ENCODE measurements at regions not wholly inside any gene's neighbourhood (a gene's known extent, or its start where the extent isn't known, plus 50 kb on each side); places are given as distances from the start of the nearest gene placed in this dataset.

- no peak for FAIRE-seq
- DNase-seq (ENCODE audit: insufficient read length, low spot score), result no peak
Observed at GRCh38 chr16:74183601-74184360, 112.8 kb upstream of the PSMD7 start.

DNA sequence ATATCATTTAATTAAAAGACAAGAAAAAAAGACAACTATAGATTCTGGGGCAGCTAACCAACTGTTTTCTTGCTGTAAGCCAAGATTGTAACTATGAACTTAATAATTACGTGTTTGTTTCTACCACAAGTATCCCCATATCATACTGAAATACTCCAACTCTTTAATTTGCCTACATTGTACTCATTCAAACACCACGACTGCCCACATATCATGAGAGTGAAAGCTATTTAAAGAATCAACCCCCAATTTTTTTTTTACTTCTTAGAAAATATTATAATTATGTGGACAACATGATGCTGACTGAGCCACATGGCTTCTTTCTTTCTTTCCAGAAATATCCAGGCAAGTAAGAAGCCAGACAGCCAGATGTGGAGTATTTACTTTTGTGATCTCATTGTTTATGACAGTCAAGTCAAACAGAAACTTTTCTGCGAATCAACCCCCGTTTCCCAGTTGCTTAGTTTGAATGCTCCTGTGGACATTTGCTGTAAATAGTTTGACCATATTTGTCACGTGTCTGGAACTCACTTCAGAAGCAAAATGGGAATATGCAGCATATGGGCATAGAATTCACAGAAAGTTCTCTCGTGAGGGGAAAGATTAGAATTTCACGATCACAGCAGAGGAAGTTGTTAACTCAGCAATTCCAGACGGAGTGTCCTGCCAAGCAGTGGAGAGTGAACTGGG lies 126.8 kb upstream of the PSMD7 start:
- no peak for FAIRE-seq
- DNase-seq (ENCODE audit: insufficient read length, low spot score), result no peak

DNA sequence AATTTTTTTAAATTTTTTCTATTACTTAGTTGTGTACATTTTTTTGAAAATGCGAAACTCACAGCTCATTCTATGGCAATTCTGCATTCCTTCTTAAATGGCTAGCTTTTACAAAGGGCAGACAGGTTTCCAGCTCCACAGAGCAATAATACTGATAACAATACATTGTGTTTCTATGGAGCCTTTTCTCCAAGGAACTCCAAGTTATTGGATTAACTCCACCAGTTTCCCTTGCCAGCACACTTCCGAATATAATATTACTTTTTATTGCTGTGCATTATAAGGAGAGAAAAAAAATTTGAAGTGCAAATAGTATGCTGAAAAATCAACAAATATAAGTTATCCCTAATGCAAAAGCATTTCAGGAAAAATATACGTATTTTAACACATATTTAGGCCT lies 127.5 kb upstream of the PSMD7 start:
- FAIRE-seq, result no peak
- no peak for DNase-seq (ENCODE audit: insufficient read length, low spot score)

GRCh38 chr16:74168445-74168844 lies 128.2 kb upstream of the PSMD7 start:
- FAIRE-seq (no peak), DNase-seq (ENCODE audit: insufficient read length, low spot score) (no peak)

- DNase-seq (ENCODE audit: insufficient read length, low spot score), result no peak
- no peak for FAIRE-seq
Observed at GRCh38 chr16:74166456-74166855, 130.2 kb upstream of the PSMD7 start.

DNA sequence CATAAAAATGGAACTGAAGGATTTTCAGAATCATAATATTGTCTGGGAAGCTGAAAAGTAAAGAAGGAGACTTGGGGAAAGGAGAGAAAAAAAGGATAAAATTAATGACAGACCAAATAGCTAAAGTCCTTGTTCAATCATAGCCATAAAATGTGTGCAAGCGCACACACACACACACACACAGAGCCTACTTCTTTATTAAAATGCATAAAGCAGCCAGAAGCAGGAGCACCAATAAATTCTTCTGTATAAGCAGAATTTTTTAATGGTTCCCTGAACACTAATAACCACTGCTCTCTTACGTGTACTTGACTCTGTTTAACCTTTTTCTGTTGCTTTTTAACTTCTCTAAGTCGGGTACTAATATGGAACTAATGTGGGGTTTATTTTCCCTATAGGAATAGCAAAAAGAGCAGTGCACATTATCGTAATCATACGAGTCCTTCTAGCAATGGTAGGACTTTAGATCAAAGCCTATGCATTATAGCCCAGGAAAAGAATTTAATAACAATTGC lies 131.0 kb upstream of the PSMD7 start:
- FAIRE-seq (no peak), DNase-seq (ENCODE audit: insufficient read length, low spot score) (no peak)

GRCh38 chr16:74160759-74161158 lies 135.9 kb upstream of the PSMD7 start:
- FAIRE-seq, result no peak
- DNase-seq (ENCODE audit: insufficient read length, low spot score), result no peak

GRCh38 chr16:74153773-74154172 lies 142.8 kb upstream of the PSMD7 start:
- no peak for FAIRE-seq
- DNase-seq (ENCODE audit: insufficient read length, low spot score), result no peak

DNA sequence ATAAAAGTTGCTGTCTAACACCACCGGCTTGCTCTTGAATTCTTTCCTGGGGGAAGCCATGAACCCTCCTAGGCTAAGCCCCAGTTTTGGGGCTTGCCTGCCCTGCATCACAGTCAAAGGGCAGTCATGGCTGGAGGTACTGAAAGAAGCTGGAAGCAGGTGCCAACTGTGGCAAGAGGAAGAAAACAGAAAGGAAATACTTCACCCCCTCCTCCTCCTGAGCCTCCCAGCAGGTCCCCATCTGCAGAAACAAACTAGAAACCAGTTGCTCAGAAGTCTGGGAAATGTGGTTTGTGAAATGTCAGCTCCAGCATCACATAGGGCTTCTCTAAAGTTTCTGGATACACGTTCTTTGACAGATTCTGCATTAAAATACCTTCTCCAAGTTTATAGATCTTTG lies 150.0 kb upstream of the PSMD7 start:
- FAIRE-seq (no peak), DNase-seq (ENCODE audit: insufficient read length, low spot score) (no peak)

GRCh38 chr16:74143171-74143570 lies 153.4 kb upstream of the PSMD7 start:
- FAIRE-seq, result no peak

GRCh38 chr16:74141015-74141414 lies 155.6 kb upstream of the PSMD7 start:
- FAIRE-seq, result no peak
- DNase-seq (ENCODE audit: insufficient read length, low spot score), result no peak

More at GRCh38 chr16:74143171-74143570, 153.4 kb upstream of the PSMD7 start:
- DNase-seq (ENCODE audit: insufficient read length, low spot score), result no peak

GRCh38 chr16:74140557-74140956 lies 156.1 kb upstream of the PSMD7 start:
- no peak for FAIRE-seq
- no peak for DNase-seq (ENCODE audit: insufficient read length, low spot score)

DNA sequence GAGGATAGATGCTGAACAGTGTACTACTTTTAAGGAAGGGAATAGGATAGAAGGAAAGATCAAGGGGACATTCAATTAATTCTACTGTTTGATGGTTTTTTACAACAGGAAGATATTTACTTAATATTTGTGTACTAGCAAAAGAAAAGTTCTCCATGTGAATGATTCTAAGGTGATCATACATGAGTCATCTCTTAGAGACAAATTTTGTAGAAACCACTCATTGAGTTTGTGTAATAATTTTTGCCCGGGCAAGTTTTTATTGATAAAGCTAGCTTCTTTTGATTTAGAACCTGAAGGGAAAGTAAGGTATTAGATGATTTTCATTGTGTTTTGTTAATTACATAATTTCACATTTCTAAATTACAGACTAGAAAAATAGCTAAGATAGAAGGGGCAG lies 172.8 kb upstream of the PSMD7 start:
- no peak for FAIRE-seq
- no peak for DNase-seq (ENCODE audit: insufficient read length, low spot score)

GRCh38 chr16:74123195-74123594 lies 173.4 kb upstream of the PSMD7 start:
- FAIRE-seq (no peak), DNase-seq (ENCODE audit: insufficient read length, low spot score) (no peak)

- no peak for DNase-seq (ENCODE audit: insufficient read length, low spot score)
- FAIRE-seq, result no peak
Observed at GRCh38 chr16:74117798-74118197, 178.8 kb upstream of the PSMD7 start.

- DNase-seq (ENCODE audit: insufficient read length, low spot score), result no peak
Observed at GRCh38 chr16:74113545-74113944, 183.1 kb upstream of the PSMD7 start.

GRCh38 chr16:74111456-74111982 lies 185.1 kb upstream of the PSMD7 start:
- FAIRE-seq, result no peak
- no peak for DNase-seq (ENCODE audit: insufficient read length, low spot score)

More at GRCh38 chr16:74113545-74113944, 183.1 kb upstream of the PSMD7 start:
- no peak for FAIRE-seq

- peak; percentile 5 for DNase-seq (ENCODE audit: insufficient read length, low spot score)
- FAIRE-seq, result peak; percentile 84
Observed at GRCh38 chr16:74107795-74108610, 188.6 kb upstream of the PSMD7 start.

DNA sequence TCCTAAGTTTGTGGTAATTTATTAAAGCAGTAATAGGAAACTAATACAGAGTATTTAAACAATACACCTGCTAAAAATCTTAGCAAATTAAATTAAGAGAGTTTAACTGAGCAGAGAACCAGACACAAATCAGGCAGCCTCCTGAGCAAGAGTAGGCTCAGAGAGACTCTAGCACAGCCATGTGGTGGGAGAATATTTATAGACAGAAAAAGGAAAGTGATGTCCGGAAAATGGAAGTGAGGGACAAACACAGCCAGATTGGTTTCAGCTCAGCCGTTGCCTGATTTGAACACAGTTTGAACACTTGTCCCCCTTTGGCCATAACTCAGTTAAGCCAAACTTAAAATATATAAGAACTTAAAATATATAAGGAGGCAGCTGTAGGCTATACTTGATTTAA lies 192.6 kb upstream of the PSMD7 start:
- FAIRE-seq, result no peak
- DNase-seq (ENCODE audit: insufficient read length, low spot score), result no peak

DNA sequence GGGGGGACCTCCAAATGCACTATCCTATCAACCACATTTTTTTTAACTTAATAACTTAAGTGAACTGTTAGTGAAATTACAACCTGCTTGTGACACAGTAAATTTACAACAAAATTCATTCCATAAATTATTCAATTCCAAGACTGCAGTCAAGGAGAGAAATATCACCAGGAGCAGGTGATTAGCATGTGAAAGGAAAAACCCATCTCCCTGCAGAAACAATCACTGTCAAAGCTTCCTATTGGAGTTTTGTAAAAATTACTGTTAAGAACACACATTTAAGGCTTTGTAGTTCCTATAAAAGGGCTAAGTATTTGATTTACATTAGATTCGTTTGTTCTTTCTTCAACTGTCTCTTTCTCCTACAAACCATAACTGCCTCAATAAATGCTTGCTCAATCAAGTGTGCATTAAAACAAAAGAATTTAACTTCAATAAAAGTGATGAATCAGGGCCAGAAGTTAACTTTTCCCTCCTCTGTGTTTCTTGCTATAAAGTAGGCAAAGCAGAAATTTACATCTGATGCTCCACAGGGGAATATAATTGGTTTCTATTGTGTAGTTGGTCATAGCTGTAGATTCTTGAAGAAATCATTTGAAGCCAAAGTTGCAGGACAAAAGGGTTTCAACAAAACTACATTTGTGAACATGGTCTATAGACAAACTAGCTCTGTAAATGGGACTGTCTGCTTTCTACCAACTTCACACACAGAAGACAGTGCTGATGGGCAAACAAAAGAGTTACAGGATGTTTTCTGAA lies 195.1 kb upstream of the PSMD7 start:
- FAIRE-seq (no peak), DNase-seq (ENCODE audit: insufficient read length, low spot score) (no peak)
